Endothelial cell of hepatic sinusoid (primary cell): ENCODE measurements at regions not wholly inside any gene's neighbourhood (a gene's known extent, or its start where the extent isn't known, plus 50 kb on each side); places are given as distances from the start of the nearest gene placed in this dataset.
"Not testable (repeated sequence)": the region's sequence is repeated elsewhere in the genome, so short reads cannot be mapped to it uniquely, and the experiment has no call there.

Experiments used
- in situ Hi-C: cut with HindIII; loops from 2 replicates; pipeline ENCODE4 v1.10.0; 2017; ENCODE audit warnings: low sequenced_read_pairs

DNA sequence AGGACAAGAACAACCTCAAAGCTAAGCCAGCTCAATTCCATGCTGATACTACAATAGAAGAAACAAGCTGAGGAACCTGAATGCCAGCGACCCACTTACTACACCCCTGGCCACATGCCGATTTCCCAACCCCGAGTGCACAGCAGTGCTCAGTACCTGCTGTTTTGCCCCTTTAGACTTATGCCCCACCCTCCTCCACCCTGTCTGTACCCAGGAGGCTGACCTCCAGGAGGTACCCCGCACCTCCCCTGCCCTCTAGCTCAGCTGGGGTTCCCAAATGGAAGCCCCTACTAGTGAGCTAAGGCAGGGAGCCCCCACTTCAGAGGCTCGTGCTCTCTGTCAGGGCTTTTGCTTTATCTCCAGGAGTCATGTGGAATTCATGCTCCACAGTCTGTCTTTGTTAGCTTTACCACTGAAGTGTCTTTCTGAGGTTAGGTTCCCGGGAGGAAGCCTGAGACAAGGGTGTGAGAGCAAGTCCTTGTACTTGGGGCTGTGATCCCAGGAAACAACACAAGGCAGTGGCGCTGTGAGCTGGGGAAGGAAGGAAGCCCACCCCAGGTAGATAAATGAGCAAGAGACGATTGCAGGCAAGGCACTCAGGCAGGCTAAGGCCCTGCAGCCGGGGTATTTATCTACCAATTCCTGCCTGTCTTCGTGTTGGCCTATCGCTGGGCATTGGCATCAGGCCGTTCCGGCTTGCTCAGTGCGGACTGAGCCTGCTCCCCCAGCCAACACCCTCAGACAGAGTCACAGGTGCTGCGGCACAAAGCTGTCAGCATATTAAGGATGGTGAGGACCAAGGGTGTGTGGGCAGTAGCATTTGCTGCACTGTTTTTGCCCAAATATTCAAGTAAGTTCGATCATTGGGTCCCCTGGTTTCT lies 220.5 kb downstream of the CYP26B1 start:
- in situ Hi-C loops: no loop called here

- in situ Hi-C loops: no loop called here
Measured at GRCh38 chr2:71926089-71926447, 221.6 kb downstream of the CYP26B1 start.

GRCh38 chr2:71925268-71926088 lies 222.2 kb downstream of the CYP26B1 start:
- in situ Hi-C loops: no loop called here

DNA sequence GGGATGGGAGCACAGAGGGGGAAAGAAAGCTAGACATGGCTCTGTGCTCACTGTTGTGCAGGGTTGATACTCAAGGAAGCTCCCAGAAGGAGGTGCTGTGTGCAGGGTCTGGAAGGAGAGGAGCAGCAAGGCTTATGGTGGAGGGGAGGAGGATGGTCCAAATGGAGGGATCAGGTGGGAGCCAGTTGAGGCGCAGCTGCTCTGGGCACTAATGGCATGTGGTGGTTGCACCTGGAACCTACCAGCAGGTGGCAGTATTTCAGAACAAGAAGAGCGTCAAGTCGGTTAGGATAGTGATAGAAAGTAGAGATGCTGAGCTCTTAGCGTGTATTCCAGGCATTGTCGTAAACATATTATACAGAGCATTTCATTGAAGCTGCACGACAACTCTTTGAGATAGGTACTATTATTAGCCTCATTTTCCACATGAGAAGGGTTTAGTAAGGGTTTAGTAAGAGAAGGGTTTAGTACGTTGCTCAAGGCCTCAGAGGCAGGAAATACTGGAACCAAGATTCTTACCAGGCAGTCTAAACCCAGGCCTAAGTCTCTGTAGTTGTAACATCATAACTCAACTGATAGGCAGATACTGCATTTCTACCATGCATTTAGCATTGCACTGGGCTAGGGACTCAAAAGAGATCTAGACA lies 223.7 kb downstream of the CYP26B1 start:
- in situ Hi-C loops: no loop called here

DNA sequence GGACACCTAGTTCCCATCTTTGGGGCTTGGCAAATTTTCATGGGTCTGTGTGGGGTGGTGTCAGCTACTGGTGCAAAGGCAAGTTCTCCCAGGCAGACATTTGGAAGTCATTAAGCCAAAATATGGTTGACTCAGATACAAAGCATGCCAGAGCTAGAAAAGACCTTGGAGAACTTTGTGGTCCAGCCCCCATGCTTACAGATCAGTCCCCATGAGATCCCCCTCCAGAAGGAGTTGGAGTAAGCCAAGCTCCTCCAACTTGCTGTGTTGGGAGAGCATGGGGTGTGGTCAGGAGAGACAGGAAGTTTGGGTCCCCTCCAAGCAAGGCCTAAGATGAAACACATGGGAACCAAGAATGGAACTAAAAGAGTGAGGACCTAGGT lies 224.5 kb downstream of the CYP26B1 start:
- in situ Hi-C loops: no loop called here

- in situ Hi-C loops: no loop called here
Measured at GRCh38 chr2:71922499-71923142, 225.0 kb downstream of the CYP26B1 start.

GRCh38 chr2:71922091-71922490 lies 225.6 kb downstream of the CYP26B1 start:
- in situ Hi-C loops: no loop called here

DNA sequence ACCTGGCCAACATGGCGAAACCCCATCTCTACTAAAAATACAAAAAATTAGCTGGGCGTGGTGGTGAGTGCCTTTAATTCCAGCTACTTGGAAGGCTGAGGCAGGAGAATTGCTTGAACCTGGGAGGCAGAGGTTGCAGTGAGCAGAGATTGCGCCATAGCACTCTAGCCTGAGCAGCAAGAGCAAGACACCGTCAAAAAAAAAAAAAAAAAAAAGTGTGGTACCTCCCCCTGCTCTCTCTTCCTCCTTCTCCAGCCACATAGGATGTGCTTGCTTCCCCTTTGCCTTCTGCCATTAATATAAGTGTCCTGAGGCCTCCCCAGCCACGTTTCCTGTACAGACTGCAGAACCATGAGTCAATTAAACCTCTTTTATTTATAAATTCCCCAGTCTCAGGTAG lies 226.8 kb downstream of the CYP26B1 start:
- in situ Hi-C loops: not testable (repeated sequence)

GRCh38 chr2:71919708-71920107 lies 228.0 kb downstream of the CYP26B1 start:
- in situ Hi-C loops: no loop called here

- in situ Hi-C loops: no loop called here
Measured at GRCh38 chr2:71910277-71910676, 237.4 kb downstream of the CYP26B1 start.

GRCh38 chr2:71908798-71909197 lies 238.9 kb downstream of the CYP26B1 start:
- in situ Hi-C loops: no loop called here

DNA sequence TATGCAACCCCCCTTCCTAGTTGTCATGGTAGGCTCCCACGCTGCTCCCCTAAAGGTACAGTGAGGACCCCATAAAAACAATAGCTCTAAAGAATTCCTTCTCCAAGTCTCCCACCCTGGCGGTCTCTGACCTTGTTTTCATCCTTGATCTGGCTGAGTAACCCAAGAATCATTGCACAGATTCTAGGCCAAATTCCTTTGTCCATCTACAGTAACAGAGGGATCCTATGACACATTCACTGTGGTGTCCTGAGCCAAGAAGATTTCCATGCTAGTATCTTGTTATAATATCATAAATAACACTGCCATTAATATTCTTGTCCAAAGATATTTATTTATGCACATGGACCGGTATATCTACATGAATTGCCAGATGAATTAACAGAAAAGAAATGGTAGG lies 240.2 kb downstream of the CYP26B1 start:
- in situ Hi-C loops: no loop called here

GRCh38 chr2:71906357-71906973 lies 241.2 kb downstream of the CYP26B1 start:
- in situ Hi-C loops: no loop called here

- in situ Hi-C loops: no loop called here
Measured at GRCh38 chr2:71905205-71905604, 242.5 kb downstream of the CYP26B1 start.

- in situ Hi-C loops: no loop called here
Measured at GRCh38 chr2:71903841-71904240, 243.8 kb downstream of the CYP26B1 start.

DNA sequence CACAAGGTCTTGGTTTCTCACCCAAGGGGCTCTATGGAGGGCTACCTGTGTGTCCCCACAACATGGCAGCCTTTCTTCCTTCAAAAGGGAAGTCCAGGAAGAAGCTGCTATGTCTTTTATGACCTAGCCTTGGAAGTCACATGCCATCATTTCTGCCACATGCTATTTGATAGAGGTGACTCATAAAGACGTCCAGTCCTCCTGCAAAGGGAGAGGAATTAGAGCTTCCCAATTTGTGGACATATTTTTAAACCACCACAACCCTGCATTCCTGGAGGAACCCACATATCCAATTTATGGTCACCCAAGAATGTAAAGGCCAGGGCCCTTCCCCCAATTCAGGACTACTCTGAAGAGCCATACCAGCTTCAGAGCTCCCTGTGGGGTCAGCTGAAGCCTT lies 246.2 kb downstream of the CYP26B1 start:
- in situ Hi-C loops: no loop called here

DNA sequence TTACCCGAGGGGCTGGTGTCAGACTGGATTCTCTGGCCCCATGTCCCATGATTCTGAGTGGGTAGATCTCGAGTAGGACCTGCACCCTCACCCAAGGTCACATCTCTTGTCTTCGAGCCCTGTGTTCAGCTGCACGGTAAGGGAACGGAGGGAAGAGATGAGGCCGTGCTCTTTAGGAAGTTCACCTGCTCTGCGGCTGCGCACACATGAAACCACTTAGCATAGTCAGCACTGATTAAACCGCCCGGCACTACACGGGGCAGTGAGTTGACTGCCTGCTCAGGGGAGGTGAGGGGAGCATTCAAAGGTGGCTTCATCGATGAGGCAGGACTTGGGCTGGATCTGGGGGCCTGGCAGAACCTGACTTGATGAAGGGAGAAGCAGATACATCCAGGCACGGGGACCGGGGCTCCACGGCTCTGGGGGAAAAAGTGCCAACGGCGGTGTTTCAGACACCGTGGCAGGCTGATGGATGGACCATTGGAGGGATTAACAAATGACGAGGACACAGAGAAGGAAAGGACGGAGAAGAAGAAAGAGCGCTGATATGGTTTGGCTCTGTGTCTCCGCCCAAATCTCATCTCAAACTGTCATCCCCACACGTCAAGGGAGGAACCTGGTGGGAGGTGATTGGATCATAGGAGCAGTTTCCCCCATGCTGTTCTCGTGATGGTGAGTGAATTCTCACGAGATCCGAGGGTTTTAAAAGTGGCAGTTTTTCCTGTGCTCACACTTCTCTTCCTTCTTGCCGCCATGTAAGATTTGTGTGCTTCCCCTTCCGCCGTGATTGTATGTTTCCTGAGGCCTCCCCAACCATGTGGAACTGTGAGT lies 248.6 kb downstream of the CYP26B1 start:
- in situ Hi-C loops: no loop called here

DNA sequence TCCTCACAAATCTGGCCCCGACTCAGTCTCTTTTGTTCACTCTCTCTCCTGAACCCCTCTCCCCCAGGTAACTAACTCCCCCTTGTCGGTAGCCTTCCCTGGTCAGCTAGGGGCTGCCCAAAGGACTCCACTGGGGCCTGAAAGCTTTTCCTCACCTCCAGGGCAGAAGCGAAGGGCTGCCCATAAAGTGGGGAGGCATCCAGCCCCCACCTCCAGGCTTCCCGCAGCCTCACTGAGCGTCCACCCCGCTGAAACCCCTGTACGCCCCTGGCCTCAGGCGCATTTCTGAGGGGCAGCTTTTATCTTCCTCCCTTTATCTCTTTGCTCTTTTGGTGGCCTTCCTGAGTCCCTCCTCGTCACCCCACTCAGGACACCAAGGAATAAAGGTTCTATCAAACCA lies 249.3 kb downstream of the CYP26B1 start:
- in situ Hi-C loops: no loop called here

DNA sequence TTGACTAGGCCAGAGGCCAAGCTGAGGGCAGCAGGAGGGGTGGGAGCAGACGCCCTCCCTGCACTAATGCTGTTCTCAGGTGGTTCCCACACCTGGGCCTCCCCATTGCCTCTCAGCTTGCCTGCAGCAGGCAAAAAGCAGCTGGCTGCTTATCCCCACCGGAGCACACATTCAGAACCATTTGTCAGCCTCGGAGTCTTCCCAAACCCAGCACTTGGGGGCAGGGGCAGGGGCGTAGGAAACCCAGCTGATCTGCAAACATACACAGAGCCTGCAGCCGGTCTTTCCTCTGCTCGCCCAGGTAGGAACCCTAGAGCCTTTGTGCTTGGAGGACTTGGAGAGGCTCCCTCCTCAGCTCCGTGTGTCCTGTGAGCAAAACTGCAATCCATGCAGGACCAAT lies 249.8 kb downstream of the CYP26B1 start:
- in situ Hi-C loops: no loop called here

DNA sequence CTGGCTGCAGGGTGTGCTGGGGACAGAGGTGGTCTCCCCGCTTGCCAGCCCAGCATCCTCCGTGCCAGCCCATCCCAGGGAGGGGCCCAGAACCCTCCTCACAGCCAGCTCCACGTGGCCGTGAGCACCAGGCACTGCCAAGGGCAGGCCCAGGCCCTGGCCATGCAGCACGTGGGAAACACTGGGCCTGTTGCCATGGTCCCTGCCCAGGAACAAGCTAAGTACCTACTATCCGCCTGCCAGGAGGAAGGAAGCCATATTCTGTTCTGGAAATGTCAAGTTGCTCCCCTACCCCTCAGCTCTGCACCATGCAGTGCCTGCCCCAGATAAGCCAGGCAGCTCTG lies 250.6 kb downstream of the CYP26B1 start:
- in situ Hi-C loops: no loop called here
